HCT116 (cell line): ENCODE measurements at regions not wholly inside any gene's neighbourhood (a gene's known extent, or its start where the extent isn't known, plus 50 kb on each side); places are given as distances from the start of the nearest gene placed in this dataset.

Source experiments
- ATAC-seq: fragments of 200-7000 bp; cut with Tn5 transposase; 2 replicates; pipeline ENCODE4 v1.9.1; 2020; ENCODE audit warnings: mild to moderate bottlenecking, moderate library complexity
- BruUV-seq: library from RNA; stranded (reverse); fragments of 400-500 nt; replicated peaks from 2 replicates; lab custom pipeline; 2021; lab: Mats Ljungman, UMichigan
- CTCF ChIA-PET: fragments of 300-600 bp; sonication (Branson Sonifier 250); formaldehyde crosslinking; loops from one replicate; lab custom pipeline; 2021; ENCODE audit warnings: antibody characterized with exemption; lab: Charles Lee
- POLR2A ChIA-PET: fragments of 300-600, 350-600 bp; sonication (Branson Sonifier 250); formaldehyde crosslinking; loops from one replicate; lab custom pipeline; 2021; ENCODE audit warnings: antibody characterized with exemption; lab: Charles Lee
- RAD21 ChIA-PET, 2 experiments: fragments of 300-600 bp; sonication (Branson Sonifier 250); formaldehyde crosslinking; loops; one replicate each; lab custom pipeline; 2023; ENCODE audit warnings: low total read pairs in 2 of 2; ENCODE audit not compliant: uncharacterized antibody in 2 of 2, unreplicated experiment in 2 of 2, low non-redundant PET in 1 of 2; lab: Charles Lee
- DNase-seq: peaks from one replicate; pipeline ENCODE4 v3.0.0-alpha.2; 2010; ENCODE audit warnings: low read depth, low spot score
- H2AFZ ChIP-seq: fragments of 200-600 bp; shearing (Covaris generic), sonication (generic); 2 replicates; pipeline ENCODE4 v1.6.1; 2017; ENCODE audit warnings: low read depth, mixed run types, mixed read lengths, antibody characterized with exemption, low read length; ENCODE audit not compliant: poor library complexity, severe bottlenecking
- H3K27ac ChIP-seq: 2 replicates; pipeline ENCODE4 v1.5.1; 2012; ENCODE audit warnings: low read depth, low read length
- H3K27me3 ChIP-seq: fragments of 200-600 bp; sonication (generic); 2 replicates; pipeline ENCODE4 v1.6.1; 2016; ENCODE audit warnings: mixed run types, low read length, mixed read lengths; ENCODE audit not compliant: insufficient read depth
- H3K36me3 ChIP-seq, 2 experiments: fragments of 200-500 bp in 1 of 2; fragments of 200-600 bp in 1 of 2; sonication (Bioruptor generic) in 1 of 2; sonication (generic) in 1 of 2; 2 replicates each; pipeline versions ENCODE4 v1.5.1 to v1.6.1; 2014 to 2016; ENCODE audit warnings: low read length in 2 of 2, inconsistent platforms in 1 of 2, mixed read lengths in 1 of 2, mixed run types in 1 of 2; ENCODE audit not compliant: insufficient read depth in 2 of 2, control insufficient read depth in 1 of 2
- H3K4me1 ChIP-seq, 2 experiments: fragments of 200-600 bp in 1 of 2; sonication (generic) in 1 of 2; 2 replicates each; pipeline versions ENCODE4 v1.5.1 to v1.6.1; 2012 to 2017; ENCODE audit warnings: low read length in 2 of 2, inconsistent platforms in 1 of 2, mild to moderate bottlenecking in 1 of 2, mixed read lengths in 1 of 2, mixed run types in 1 of 2, moderate library complexity in 1 of 2; ENCODE audit not compliant: insufficient read depth in 2 of 2, control insufficient read depth in 1 of 2
- H3K4me2 ChIP-seq: fragments of 200-600 bp; sonication (generic); 2 replicates; pipeline ENCODE4 v1.6.1; 2017; ENCODE audit warnings: mixed run types, low read length, mixed read lengths
- H3K4me3 ChIP-seq, 2 experiments: fragments of 200-600 bp in 1 of 2; sonication (generic) in 1 of 2; replicated peaks in 1 of 2; 2 replicates each; pipeline ENCODE4 v1.5.1; 2011 to 2016; ENCODE audit warnings: low read length in 2 of 2, control low read depth in 1 of 2, low read depth in 1 of 2, mild to moderate bottlenecking in 1 of 2, mixed read lengths in 1 of 2, mixed run types in 1 of 2
- H3K79me2 ChIP-seq: fragments of 200-600 bp; sonication (generic); 2 replicates; pipeline ENCODE4 v1.6.1; 2017; ENCODE audit warnings: mild to moderate bottlenecking, mixed run types, low read length, moderate library complexity, mixed read lengths; ENCODE audit not compliant: insufficient read depth
- H3K9ac ChIP-seq: fragments of 200-600 bp; sonication (generic); 2 replicates; pipeline ENCODE4 v1.6.1; 2016; ENCODE audit warnings: low read length, mixed read lengths
- H3K9me2 ChIP-seq: fragments of 200-600 bp; sonication (generic), shearing (Covaris generic); 2 replicates; pipeline ENCODE4 v1.6.1; 2017; ENCODE audit warnings: mixed run types, mild to moderate bottlenecking, moderate library complexity; ENCODE audit not compliant: insufficient read depth
- H3K9me3 ChIP-seq, 2 experiments: fragments of 200-500 bp in 1 of 2; fragments of 200-600 bp in 1 of 2; sonication (Bioruptor generic) in 1 of 2; sonication (generic) in 1 of 2; 2 replicates each; pipeline ENCODE4 v1.6.1; 2014 to 2017; ENCODE audit warnings: low read length in 2 of 2, mixed read lengths in 2 of 2, inconsistent platforms in 1 of 2, low read depth in 1 of 2, mild to moderate bottlenecking in 1 of 2, mixed run types in 1 of 2, moderate library complexity in 1 of 2; ENCODE audit not compliant: control insufficient read depth in 1 of 2, insufficient read depth in 1 of 2
- H4K20me1 ChIP-seq: fragments of 200-600 bp; sonication (generic), shearing (Covaris generic); 2 replicates; pipeline ENCODE4 v1.6.1; 2017; ENCODE audit warnings: mixed run types, mild to moderate bottlenecking, moderate library complexity; ENCODE audit not compliant: insufficient read depth
- CBX3 ChIP-seq: IDR thresholded peaks from 2 replicates; pipeline ENCODE4 v1.6.1; 2012; ENCODE audit warnings: low read depth
- EZH2phosphoT487 ChIP-seq: fragments of 200-600 bp; IDR thresholded peaks from 2 replicates; pipeline ENCODE4 v1.6.1; 2018; ENCODE audit warnings: antibody characterized with exemption, borderline replicate concordance
- FOSL1 ChIP-seq: IDR thresholded peaks from 2 replicates; pipeline ENCODE4 v1.6.1; 2012; ENCODE audit warnings: low read depth
- POLR2AphosphoS5 ChIP-seq: IDR thresholded peaks from 2 replicates; pipeline ENCODE4 v1.6.1; 2011; ENCODE audit warnings: mild to moderate bottlenecking, low read depth, low read length, moderate library complexity
- SIN3A ChIP-seq: IDR thresholded peaks from 2 replicates; pipeline ENCODE4 v1.6.1; 2012; ENCODE audit warnings: low read depth
- SP1 ChIP-seq: IDR thresholded peaks from 2 replicates; pipeline ENCODE4 v1.6.1; 2012; ENCODE audit warnings: low read depth
- YY1 ChIP-seq: IDR thresholded peaks from 2 replicates; pipeline ENCODE4 v1.6.1; 2011; ENCODE audit warnings: low read length, low read depth, moderate library complexity, mild to moderate bottlenecking; ENCODE audit not compliant: insufficient replicate concordance; ENCODE audit errors: extremely low read depth
- intact Hi-C: fragments of 100-400 bp; cut with micrococcal nuclease; formaldehyde crosslinking; loops from 2 replicates; pipeline ENCODE4 v1.10.0; 2022
- TF ChIP-seq, protein P1 (sequence below): IDR thresholded peaks from 2 replicates; pipeline ENCODE4 v1.6.1; 2012
- TF ChIP-seq, protein P2 (sequence below): IDR thresholded peaks from 2 replicates; pipeline ENCODE4 v1.6.1; 2012
- TF ChIP-seq, protein P3 (sequence below): IDR thresholded peaks from 2 replicates; pipeline ENCODE4 v1.6.1; 2011; ENCODE audit warnings: mild to moderate bottlenecking, low read length, moderate library complexity; ENCODE audit not compliant: insufficient replicate concordance; ENCODE audit errors: extremely low read depth

DNA sequence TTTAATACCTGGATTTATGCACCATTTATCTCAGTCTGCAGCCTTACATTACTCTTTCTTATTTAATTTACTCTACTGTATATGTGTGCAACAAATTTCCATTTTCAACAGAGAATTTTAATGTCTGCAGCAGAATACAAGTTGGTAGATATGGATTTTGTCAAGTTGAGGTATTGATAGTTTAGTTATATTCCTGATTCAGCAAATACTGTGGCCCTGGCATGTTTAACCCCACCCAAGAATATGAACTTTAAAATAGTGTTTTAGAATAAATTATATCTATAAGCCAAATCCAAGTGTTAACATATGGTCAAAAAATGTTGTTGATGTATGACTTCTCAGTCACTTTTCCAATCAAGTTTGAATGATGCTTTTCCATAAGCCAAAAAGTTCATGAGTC, 378.4 kb upstream of the NRG3 start:
- no peaks in the 10 kb centered on the region for H3K36me3 ChIP-seq
- RAD21 ChIA-PET, result no interaction called here
- H3K27ac ChIP-seq, result no peak overlapping the region
- no peaks in the 10 kb centered on the region for H3K79me2 ChIP-seq
- peaks cover 3 to 15% of the 10 kb centered on the region in 2 experiments; a peak in 2 of 4 replicates for H3K9me3 ChIP-seq
- H3K4me2 ChIP-seq, result no peak overlapping the region
- DNase-seq (no peak), ATAC-seq (no peak)
- H3K9me2 ChIP-seq, result no peaks in the 10 kb centered on the region
- no TSS peak for BruUV-seq
- H2AFZ ChIP-seq, result no peak overlapping the region
- TF ChIP-seq POLR2AphosphoS5, result no peak
- TF ChIP-seq, protein P1, sequence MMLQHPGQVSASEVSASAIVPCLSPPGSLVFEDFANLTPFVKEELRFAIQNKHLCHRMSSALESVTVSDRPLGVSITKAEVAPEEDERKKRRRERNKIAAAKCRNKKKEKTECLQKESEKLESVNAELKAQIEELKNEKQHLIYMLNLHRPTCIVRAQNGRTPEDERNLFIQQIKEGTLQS, result no peak
- TF ChIP-seq, protein P2, sequence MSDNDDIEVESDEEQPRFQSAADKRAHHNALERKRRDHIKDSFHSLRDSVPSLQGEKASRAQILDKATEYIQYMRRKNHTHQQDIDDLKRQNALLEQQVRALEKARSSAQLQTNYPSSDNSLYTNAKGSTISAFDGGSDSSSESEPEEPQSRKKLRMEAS, result no peak
- no peak for TF ChIP-seq FOSL1
- TF ChIP-seq CBX3, result no peak
- TF ChIP-seq, protein P3, sequence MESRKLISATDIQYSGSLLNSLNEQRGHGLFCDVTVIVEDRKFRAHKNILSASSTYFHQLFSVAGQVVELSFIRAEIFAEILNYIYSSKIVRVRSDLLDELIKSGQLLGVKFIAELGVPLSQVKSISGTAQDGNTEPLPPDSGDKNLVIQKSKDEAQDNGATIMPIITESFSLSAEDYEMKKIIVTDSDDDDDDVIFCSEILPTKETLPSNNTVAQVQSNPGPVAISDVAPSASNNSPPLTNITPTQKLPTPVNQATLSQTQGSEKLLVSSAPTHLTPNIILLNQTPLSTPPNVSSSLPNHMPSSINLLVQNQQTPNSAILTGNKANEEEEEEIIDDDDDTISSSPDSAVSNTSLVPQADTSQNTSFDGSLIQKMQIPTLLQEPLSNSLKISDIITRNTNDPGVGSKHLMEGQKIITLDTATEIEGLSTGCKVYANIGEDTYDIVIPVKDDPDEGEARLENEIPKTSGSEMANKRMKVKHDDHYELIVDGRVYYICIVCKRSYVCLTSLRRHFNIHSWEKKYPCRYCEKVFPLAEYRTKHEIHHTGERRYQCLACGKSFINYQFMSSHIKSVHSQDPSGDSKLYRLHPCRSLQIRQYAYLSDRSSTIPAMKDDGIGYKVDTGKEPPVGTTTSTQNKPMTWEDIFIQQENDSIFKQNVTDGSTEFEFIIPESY, result no peak
- no peaks in the 10 kb centered on the region for H3K4me1 ChIP-seq
- intact Hi-C loops, result no loop called here
- CTCF ChIA-PET, result no interaction called here
- no peak overlapping the region for H3K9ac ChIP-seq
- no peaks in the 10 kb centered on the region for H3K27me3 ChIP-seq
- no peaks in the 10 kb centered on the region for H4K20me1 ChIP-seq
- H3K4me3 ChIP-seq, result no peak overlapping the region
- POLR2A ChIA-PET, result no interaction called here

DNA sequence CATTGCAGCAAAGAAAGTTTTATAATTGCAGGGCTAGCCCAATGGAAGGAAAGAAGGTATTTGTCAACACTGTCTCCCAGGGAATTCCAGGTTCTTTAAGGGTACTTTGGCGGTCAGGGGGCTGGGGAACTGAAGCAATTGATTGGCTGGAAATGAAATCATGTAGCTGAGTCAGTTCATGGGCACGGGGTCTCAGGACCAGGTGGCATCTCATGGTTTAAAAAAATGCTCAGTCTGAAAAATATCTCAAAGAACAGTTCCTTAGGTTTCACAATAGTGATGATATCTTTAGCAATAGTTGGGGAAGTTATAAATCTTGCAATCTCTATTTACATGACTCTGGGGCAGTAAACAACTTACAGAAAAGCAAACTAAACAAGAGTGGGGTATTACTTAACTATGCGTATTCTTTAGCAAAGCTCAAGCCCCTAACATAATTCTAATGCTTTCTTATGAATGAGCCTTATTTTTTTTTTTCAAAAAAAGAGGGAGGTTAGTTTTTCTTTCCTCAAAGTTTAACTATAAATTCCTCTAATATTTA, 376.9 kb upstream of the NRG3 start:
- ChIA-PET RAD21 (no interaction called here), CTCF (no interaction called here), POLR2A (no interaction called here)
- Histone ChIP-seq H3K79me2 (no peaks in the 10 kb centered on the region), H3K9me2 (no peaks in the 10 kb centered on the region), H3K4me2 (no peak overlapping the region), H3K4me1 (no peaks in the 10 kb centered on the region), H3K4me3 (no peak overlapping the region), H3K27ac (no peak overlapping the region), H3K36me3 (no peaks in the 10 kb centered on the region), H4K20me1 (no peaks in the 10 kb centered on the region), H2AFZ (no peak overlapping the region), H3K9ac (no peak overlapping the region), H3K9me3 (peaks cover 0 to 20% of the 10 kb centered on the region in 2 experiments; a peak in 2 of 4 replicates), H3K27me3 (no peaks in the 10 kb centered on the region)
- intact Hi-C loops, result no loop called here
- DNase-seq (no peak), ATAC-seq (no peak)
- BruUV-seq, result no TSS peak
- TF ChIP-seq CBX3, result no peak
- no peak for TF ChIP-seq SP1
- no peak for TF ChIP-seq SIN3A
- TF ChIP-seq, protein P2, result no peak
- TF ChIP-seq FOSL1, result no peak
- TF ChIP-seq EZH2phosphoT487, result no peak
- TF ChIP-seq YY1, result no peak
- TF ChIP-seq, protein P1, result no peak
- TF ChIP-seq, protein P3, result no peak
